Body of pancreas (tissue), 4 donors: ENCODE measurements at regions not wholly inside any gene's neighbourhood (a gene's known extent, or its start where the extent isn't known, plus 50 kb on each side); places are given as distances from the start of the nearest gene placed in this dataset.

Source experiments
- CTCF ChIP-seq, 7 experiments: fragments of 450-650 bp in 4 of 7; fragments of 200-600 bp in 3 of 7; sonication (generic) in 3 of 7; IDR thresholded peaks; one replicate each; pipeline ENCODE4 v1.5.1; 2016 to 2019; ENCODE audit warnings: antibody characterized with exemption in 7 of 7
- POLR2A ChIP-seq, 3 donors: fragments of 450-650 bp; IDR thresholded peaks; one replicate each; pipeline ENCODE4 v1.6.1; 2016; ENCODE audit warnings: antibody characterized with exemption in 3 of 3, mild to moderate bottlenecking in 2 of 3

- no peak for TF ChIP-seq CTCF (IDR thresholded peaks at IDR 0.05)
- TF ChIP-seq POLR2A (IDR thresholded peaks at IDR 0.05), result no peak
Observed at GRCh38 chr6:102950967-102951366, 1557.5 kb downstream of the GRIK2 start.
